ENCODE measurements at regions not wholly inside any gene's neighbourhood (a gene's known extent, or its start where the extent isn't known, plus 50 kb on each side); places are given as distances from the start of the nearest gene placed in this dataset.

DNA sequence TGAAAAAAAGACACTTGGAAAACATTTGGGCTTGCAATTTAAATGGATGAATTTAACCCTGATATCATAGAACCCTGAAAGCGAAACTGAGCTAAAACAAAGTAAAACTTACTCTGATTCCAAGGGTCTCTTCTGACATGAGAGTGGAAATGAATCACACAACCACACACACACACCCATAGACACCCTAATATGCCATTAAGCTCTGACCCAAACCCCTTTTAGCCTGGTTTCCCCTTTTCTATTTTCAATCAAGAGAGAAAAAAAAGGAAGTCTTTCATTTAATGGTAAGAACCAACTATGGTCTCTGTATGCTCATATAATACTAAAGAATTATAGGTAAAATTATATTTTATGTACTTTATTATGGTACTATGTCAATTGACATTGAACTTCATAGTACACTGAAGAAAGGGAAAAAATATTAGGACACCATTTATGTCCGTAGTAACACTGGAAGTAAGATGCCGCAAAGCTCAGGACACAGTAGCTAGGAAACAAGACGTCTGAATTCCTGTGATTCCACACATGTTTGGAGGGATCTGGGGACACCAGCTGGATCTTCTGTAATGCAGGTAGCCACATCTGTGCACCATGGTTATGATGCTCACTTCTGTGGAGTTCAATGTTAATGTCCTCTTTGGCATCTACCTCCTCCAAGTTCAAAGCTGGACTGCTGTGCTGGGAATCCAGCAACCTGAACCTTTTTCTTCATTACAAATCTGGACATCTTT, 95.8 kb downstream of the PCSK1 start:
- H3K27me3 ChIP-seq: no peaks in the 10 kb centered on the region
- WGBS, 2 donors (ENCODE audit: low coverage in 1 of 2): 75 to 81% methylated on average over 2 to 4 of the region's 4 CpGs
- intact Hi-C loops (cut with DNase I; ENCODE audit: low total_unique reads) (loop anchor here (5.0 to 10.0 kb wide), 3 partner anchors 382 to 702 kb away; no protein-coding TSS in a partner anchor), in situ Hi-C loops (cut with MboI; ENCODE audit: low pct_ligation_motif_present in 1 of 4, low pct_unique_long_range_greater_than_20kb in 1 of 4, low sequenced_read_pairs in 3 of 4) (loop anchor here (5.0 to 25.0 kb wide), 5 partner anchors 375 to 700 kb away; partner anchors contain the start of genes ELL2 (in 1 of the 4) and RFESD (in 1 of the 4))
- peaks cover 0 to 33% (median 16%) of the 10 kb centered on the region in 4 donors for H3K4me1 ChIP-seq
- H3K27ac ChIP-seq: peak overlapping the region in 1 of 4 donors; percentile 53
- DNase-seq: no peak
- no peaks in the 10 kb centered on the region for H3K36me3 ChIP-seq
- H3K4me3 ChIP-seq: no peak overlapping the region
- no peak for TF ChIP-seq POLR2AphosphoS5 (IDR thresholded peaks at IDR 0.05)
- TF ChIP-seq, protein P1, sequence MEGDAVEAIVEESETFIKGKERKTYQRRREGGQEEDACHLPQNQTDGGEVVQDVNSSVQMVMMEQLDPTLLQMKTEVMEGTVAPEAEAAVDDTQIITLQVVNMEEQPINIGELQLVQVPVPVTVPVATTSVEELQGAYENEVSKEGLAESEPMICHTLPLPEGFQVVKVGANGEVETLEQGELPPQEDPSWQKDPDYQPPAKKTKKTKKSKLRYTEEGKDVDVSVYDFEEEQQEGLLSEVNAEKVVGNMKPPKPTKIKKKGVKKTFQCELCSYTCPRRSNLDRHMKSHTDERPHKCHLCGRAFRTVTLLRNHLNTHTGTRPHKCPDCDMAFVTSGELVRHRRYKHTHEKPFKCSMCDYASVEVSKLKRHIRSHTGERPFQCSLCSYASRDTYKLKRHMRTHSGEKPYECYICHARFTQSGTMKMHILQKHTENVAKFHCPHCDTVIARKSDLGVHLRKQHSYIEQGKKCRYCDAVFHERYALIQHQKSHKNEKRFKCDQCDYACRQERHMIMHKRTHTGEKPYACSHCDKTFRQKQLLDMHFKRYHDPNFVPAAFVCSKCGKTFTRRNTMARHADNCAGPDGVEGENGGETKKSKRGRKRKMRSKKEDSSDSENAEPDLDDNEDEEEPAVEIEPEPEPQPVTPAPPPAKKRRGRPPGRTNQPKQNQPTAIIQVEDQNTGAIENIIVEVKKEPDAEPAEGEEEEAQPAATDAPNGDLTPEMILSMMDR (IDR thresholded peaks at IDR 0.05): no peak
- TF ChIP-seq EP300 (IDR thresholded peaks at IDR 0.05; ENCODE audit: low read depth): no peak
- TF ChIP-seq POLR2A (IDR thresholded peaks at IDR 0.05): no peak
- no peaks in the 10 kb centered on the region for H3K9me3 ChIP-seq

GRCh38 chr5:96336351-96336985, 96.6 kb downstream of the PCSK1 start:
- in situ Hi-C loops (cut with MboI; ENCODE audit: low pct_ligation_motif_present in 1 of 4, low pct_unique_long_range_greater_than_20kb in 1 of 4, low sequenced_read_pairs in 3 of 4) (loop anchor here (5.0 to 25.0 kb wide), 5 partner anchors 374 to 699 kb away; partner anchors contain the start of genes ELL2 (in 1 of the 4) and RFESD (in 1 of the 4)), intact Hi-C loops (cut with DNase I; ENCODE audit: low total_unique reads) (loop anchor here (5.0 to 10.0 kb wide), 3 partner anchors 382 to 702 kb away; no protein-coding TSS in a partner anchor)
- 20 to 22% methylated on average over 5 to 6 of the region's 6 CpGs for WGBS, 2 donors (ENCODE audit: low coverage in 1 of 2)
- peaks cover 0 to 41% (median 19%) of the 10 kb centered on the region in 4 donors for H3K4me1 ChIP-seq
- H3K27me3 ChIP-seq: no peaks in the 10 kb centered on the region
- no peaks in the 10 kb centered on the region for H3K36me3 ChIP-seq
- peak overlapping the region in 3 of 4 donors; percentile 6 to 28 (median 9) for H3K27ac ChIP-seq
- no peaks in the 10 kb centered on the region for H3K9me3 ChIP-seq
- no peak for TF ChIP-seq POLR2A (IDR thresholded peaks at IDR 0.05)
- TF ChIP-seq, protein P1 (IDR thresholded peaks at IDR 0.05): peak; percentile 79 to 91 (median 86)
- TF ChIP-seq POLR2AphosphoS5 (IDR thresholded peaks at IDR 0.05): no peak
- no peak for TF ChIP-seq EP300 (IDR thresholded peaks at IDR 0.05; ENCODE audit: low read depth)
- no peak overlapping the region for H3K4me3 ChIP-seq
- peak; percentile 79 for DNase-seq

DNA sequence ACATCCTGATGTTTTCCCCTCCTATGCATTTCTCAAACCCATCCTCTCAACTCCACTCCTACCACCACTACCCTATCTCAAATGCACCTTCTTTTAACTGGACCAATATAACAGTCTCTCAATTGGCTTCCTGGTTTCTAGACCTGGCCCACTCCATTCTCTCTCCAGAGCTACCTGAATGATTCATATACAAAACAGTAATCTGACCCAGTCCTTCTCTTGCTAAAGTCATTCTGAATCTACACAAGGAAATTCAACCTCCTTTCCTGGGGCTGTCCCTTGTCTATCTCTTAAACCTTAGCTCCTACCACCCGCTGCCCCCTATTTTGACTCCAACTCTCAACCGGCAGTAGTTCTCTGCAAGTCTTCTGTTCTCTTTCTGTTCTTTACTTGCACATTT, 97.2 kb downstream of the PCSK1 start:
- intact Hi-C loops (cut with DNase I; ENCODE audit: low total_unique reads): loop anchor here (5.0 to 10.0 kb wide), 3 partner anchors 381 to 701 kb away; no protein-coding TSS in a partner anchor
- in situ Hi-C loops (cut with MboI; ENCODE audit: low pct_ligation_motif_present in 1 of 4, low pct_unique_long_range_greater_than_20kb in 1 of 4, low sequenced_read_pairs in 3 of 4): loop anchor here (5.0 to 25.0 kb wide), 5 partner anchors 374 to 699 kb away; partner anchors contain the start of genes ELL2 (in 1 of the 4) and RFESD (in 1 of the 4)

More for the DNA sequence above, 97.2 kb downstream of the PCSK1 start:
- Histone ChIP-seq H3K36me3 (no peaks in the 10 kb centered on the region), H3K9me3 (no peaks in the 10 kb centered on the region), H3K4me1 (peaks cover 0 to 46% (median 25%) of the 10 kb centered on the region in 4 donors), H3K27ac (peak overlapping the region in 3 of 4 donors; percentile 6 to 28 (median 9)), H3K4me3 (no peak overlapping the region), H3K27me3 (no peaks in the 10 kb centered on the region)
- TF ChIP-seq POLR2A (IDR thresholded peaks at IDR 0.05) (no peak), EP300 (IDR thresholded peaks at IDR 0.05; ENCODE audit: low read depth) (no peak), POLR2AphosphoS5 (IDR thresholded peaks at IDR 0.05) (no peak)
- TF ChIP-seq, protein P1 (IDR thresholded peaks at IDR 0.05): no peak
- no peak for DNase-seq
- 82 to 86% methylated on average over 2 of the region's 2 CpGs for WGBS, 2 donors (ENCODE audit: low coverage in 1 of 2)
